H9 (cell line): ENCODE measurements at regions not wholly inside any gene's neighbourhood (a gene's known extent, or its start where the extent isn't known, plus 50 kb on each side); places are given as distances from the start of the nearest gene placed in this dataset.

Source experiments
- DNase-seq: peaks from one replicate; pipeline ENCODE4 v3.0.0-alpha.2; 2017
- H2AFZ ChIP-seq: one replicate; pipeline ENCODE4 v1.6.1; 2013; ENCODE audit warnings: mild to moderate bottlenecking, low read length, control low read depth, moderate library complexity
- H2AK5ac ChIP-seq: 2 replicates; pipeline ENCODE4 v1.6.1; 2013; ENCODE audit warnings: low read length, control low read depth, mixed read lengths; ENCODE audit not compliant: insufficient read length
- H2BK120ac ChIP-seq: one replicate; pipeline ENCODE4 v1.6.1; 2013; ENCODE audit warnings: low read depth, mild to moderate bottlenecking, low read length, control low read depth, inconsistent platforms; ENCODE audit not compliant: poor library complexity, severe bottlenecking
- H2BK12ac ChIP-seq: 2 replicates; pipeline ENCODE4 v1.6.1; 2013; ENCODE audit warnings: low read length, control low read depth, mixed read lengths, low read depth; ENCODE audit not compliant: insufficient read length
- H2BK15ac ChIP-seq: 2 replicates; pipeline ENCODE4 v1.6.1; 2013; ENCODE audit warnings: low read depth, low read length, control low read depth
- H2BK20ac ChIP-seq: one replicate; pipeline ENCODE4 v1.6.1; 2013; ENCODE audit warnings: low read depth, mild to moderate bottlenecking, low read length, control low read depth, inconsistent platforms; ENCODE audit not compliant: poor library complexity, severe bottlenecking
- H2BK5ac ChIP-seq: 2 replicates; pipeline ENCODE4 v1.6.1; 2013; ENCODE audit warnings: low read length, control low read depth, mixed read lengths; ENCODE audit not compliant: insufficient read length
- H3K14ac ChIP-seq: 2 replicates; pipeline ENCODE4 v1.6.1; 2013; ENCODE audit warnings: low read length, control low read depth; ENCODE audit not compliant: insufficient read depth
- H3K18ac ChIP-seq: 2 replicates; pipeline ENCODE4 v1.6.1; 2013; ENCODE audit warnings: low read depth, mild to moderate bottlenecking, mixed read lengths, low read length, control low read depth; ENCODE audit not compliant: insufficient read length
- H3K23ac ChIP-seq: 2 replicates; pipeline ENCODE4 v1.6.1; 2013; ENCODE audit warnings: low read length, control low read depth, mixed read lengths, low read depth; ENCODE audit not compliant: insufficient read length
- H3K23me2 ChIP-seq: 2 replicates; pipeline ENCODE4 v1.6.1; 2013; ENCODE audit warnings: low read depth, mild to moderate bottlenecking, mixed read lengths, low read length, control low read depth; ENCODE audit not compliant: insufficient read length, poor library complexity, severe bottlenecking
- H3K27ac ChIP-seq: 2 replicates; pipeline ENCODE4 v1.5.1; 2013; ENCODE audit warnings: low read length, control low read depth, mixed read lengths, low read depth; ENCODE audit not compliant: insufficient read length
- H3K27me3 ChIP-seq: 2 replicates; pipeline ENCODE4 v1.6.1; 2013; ENCODE audit warnings: low read length, control low read depth, inconsistent platforms; ENCODE audit not compliant: insufficient read depth
- H3K4ac ChIP-seq: 2 replicates; pipeline ENCODE4 v1.6.1; 2013; ENCODE audit warnings: low read depth, mild to moderate bottlenecking, control low read depth, inconsistent platforms, low read length, moderate library complexity
- H3K4me1 ChIP-seq: 2 replicates; pipeline ENCODE4 v1.6.1; 2013; ENCODE audit warnings: low read length, control low read depth, inconsistent platforms; ENCODE audit not compliant: insufficient read depth
- H3K4me2 ChIP-seq: 2 replicates; pipeline ENCODE4 v1.6.1; 2013; ENCODE audit warnings: low read length, control low read depth, mixed read lengths; ENCODE audit not compliant: insufficient read length, insufficient read depth
- H3K56ac ChIP-seq: 2 replicates; pipeline ENCODE4 v1.6.1; 2013; ENCODE audit warnings: low read depth, mild to moderate bottlenecking, mixed read lengths, low read length, control low read depth; ENCODE audit not compliant: insufficient read length
- H3K79me1 ChIP-seq: 2 replicates; pipeline ENCODE4 v1.6.1; 2013; ENCODE audit warnings: low read depth, mild to moderate bottlenecking, moderate library complexity, low read length, control low read depth, inconsistent platforms; ENCODE audit not compliant: insufficient read depth, poor library complexity, severe bottlenecking
- H3K79me2 ChIP-seq: 2 replicates; pipeline ENCODE4 v1.6.1; 2013; ENCODE audit warnings: low read length, control low read depth, inconsistent platforms; ENCODE audit not compliant: insufficient read depth
- H3K9ac ChIP-seq: 2 replicates; pipeline ENCODE4 v1.6.1; 2013; ENCODE audit warnings: low read length, control low read depth, mixed read lengths; ENCODE audit not compliant: insufficient read length; ENCODE audit errors: extremely low read depth
- H3K9me3 ChIP-seq: one replicate; pipeline ENCODE4 v1.6.1; 2013; ENCODE audit warnings: low read depth, low read length, inconsistent platforms; ENCODE audit not compliant: control insufficient read depth
- H3T11ph ChIP-seq: one replicate; pipeline ENCODE4 v1.6.1; 2013; ENCODE audit warnings: mild to moderate bottlenecking, low read length, control low read depth, inconsistent platforms
- H4K20me1 ChIP-seq: one replicate; pipeline ENCODE4 v1.6.1; 2013; ENCODE audit not compliant: control insufficient read depth, insufficient read length, insufficient read depth
- H4K5ac ChIP-seq: 2 replicates; pipeline ENCODE4 v1.6.1; 2013; ENCODE audit warnings: low read depth, mild to moderate bottlenecking, mixed read lengths, low read length, control low read depth; ENCODE audit not compliant: insufficient read length
- H4K8ac ChIP-seq: replicated peaks from 2 replicates; pipeline ENCODE4 v1.6.1; 2013; ENCODE audit warnings: low read length, control low read depth, mixed read lengths, low read depth; ENCODE audit not compliant: insufficient read length
- H4K91ac ChIP-seq: 2 replicates; pipeline ENCODE4 v1.6.1; 2013; ENCODE audit warnings: low read depth, mild to moderate bottlenecking, moderate library complexity, mixed read lengths, low read length, control low read depth; ENCODE audit not compliant: insufficient read length
- H3K27ac Mint-ChIP-seq, 3 experiments: 2 replicates in 2 of 3; 3 replicates in 1 of 3; pipeline ENCODE4 v1.8.0; 2020 to 2021; ENCODE audit warnings: mixed read lengths in 3 of 3, mild to moderate bottlenecking in 1 of 3, moderate library complexity in 1 of 3
- H3K27me3 Mint-ChIP-seq: 2 replicates; pipeline ENCODE4 v1.8.0; 2021; ENCODE audit warnings: low read depth, mild to moderate bottlenecking, moderate library complexity, mixed read lengths
- H3K36me3 Mint-ChIP-seq, 3 experiments: 2 replicates in 2 of 3; 3 replicates in 1 of 3; pipeline ENCODE4 v1.8.0; 2020 to 2021; ENCODE audit warnings: low read depth in 3 of 3, mixed read lengths in 3 of 3; ENCODE audit not compliant: insufficient read depth in 1 of 3
- H3K4me1 Mint-ChIP-seq, 2 experiments: 2 replicates each; pipeline ENCODE4 v1.8.0; 2020; ENCODE audit warnings: mixed read lengths in 2 of 2
- H3K4me3 Mint-ChIP-seq, 2 experiments: 2 replicates in 1 of 2; 3 replicates in 1 of 2; pipeline ENCODE4 v1.8.0; 2020 to 2021; ENCODE audit warnings: mild to moderate bottlenecking in 2 of 2, mixed read lengths in 2 of 2, moderate library complexity in 1 of 2
- H3K9me3 Mint-ChIP-seq, 2 experiments: 2 replicates in 1 of 2; 3 replicates in 1 of 2; pipeline ENCODE4 v1.8.0; 2020; ENCODE audit warnings: mild to moderate bottlenecking in 2 of 2, mixed read lengths in 2 of 2, moderate library complexity in 1 of 2
- CTCF ChIP-seq: fragments of 200-600 bp; sonication (generic); conservative IDR thresholded peaks from 3 replicates; pipeline ENCODE4 v1.8.0; 2021; ENCODE audit warnings: antibody characterized with exemption, mild to moderate bottlenecking
- WGBS: extraction: QIAGEN DNeasy Blood & Tissue Kit; methylation state at CpG from one replicate; pipeline ENCODE4 v1.1.7; 2013; ENCODE audit warnings: missing lambda C conversion rate, low lambda C conversion rate, mixed read lengths; ENCODE audit not compliant: insufficient read length; ENCODE audit errors: extremely low coverage; 5-methylcytosine and 5-hydroxymethylcytosine counted together

- Histone ChIP-seq H3K9me3 (no peaks in the 10 kb centered on the region), H4K8ac (no peak overlapping the region), H2BK12ac (no peak overlapping the region), H4K5ac (no peak overlapping the region), H4K91ac (no peak overlapping the region), H2BK20ac (no peak overlapping the region), H2BK15ac (no peak overlapping the region), H3K56ac (no peak overlapping the region), H3K27ac (no peak overlapping the region), H3K4ac (no peak overlapping the region), H3K23ac (no peak overlapping the region), H3K18ac (no peak overlapping the region), H2AK5ac (no peak overlapping the region), H4K20me1 (no peaks in the 10 kb centered on the region), H3K27me3 (no peaks in the 10 kb centered on the region), H3K4me1 (no peaks in the 10 kb centered on the region), H2BK120ac (no peak overlapping the region), H3K79me2 (no peaks in the 10 kb centered on the region), H3K14ac (no peak overlapping the region), H3K23me2 (no peaks in the 10 kb centered on the region), H3K79me1 (no peaks in the 10 kb centered on the region), H2BK5ac (no peak overlapping the region), H3K9ac (no peak overlapping the region), H2AFZ (no peak overlapping the region), H3T11ph (no peak overlapping the region), H3K4me2 (no peak overlapping the region)
- no peaks in the 10 kb centered on the region; a peak in 2 of 5 replicates for H3K9me3 Mint-ChIP-seq
- H3K36me3 Mint-ChIP-seq: no peaks in the 10 kb centered on the region; a peak in 1 of 7 replicates
- TF ChIP-seq CTCF: no peak
- no CpG with 5 or more reads among the region's 1 CpG for WGBS
- H3K4me1 Mint-ChIP-seq: no peaks in the 10 kb centered on the region
- H3K27me3 Mint-ChIP-seq: peaks cover 2% of the 10 kb centered on the region
- H3K4me3 Mint-ChIP-seq: no peak overlapping the region
- H3K27ac Mint-ChIP-seq: no peak overlapping the region
- DNase-seq: no peak
These were observed 315.7 kb downstream of the HNRNPD start for GRCh38 chr4:82057990-82058544.
